ENCODE measurements at regions not wholly inside any gene's neighbourhood (a gene's known extent, or its start where the extent isn't known, plus 50 kb on each side); places are given as distances from the start of the nearest gene placed in this dataset.
"Not testable (repeated sequence)": the region's sequence is repeated elsewhere in the genome, so short reads cannot be mapped to it uniquely, and the experiment has no call there.

GRCh38 chrX:750812-751211 is 120.2 kb downstream of the SHOX start:
- no peak for DNase-seq (ENCODE audit: low read depth, low spot score)

DNA sequence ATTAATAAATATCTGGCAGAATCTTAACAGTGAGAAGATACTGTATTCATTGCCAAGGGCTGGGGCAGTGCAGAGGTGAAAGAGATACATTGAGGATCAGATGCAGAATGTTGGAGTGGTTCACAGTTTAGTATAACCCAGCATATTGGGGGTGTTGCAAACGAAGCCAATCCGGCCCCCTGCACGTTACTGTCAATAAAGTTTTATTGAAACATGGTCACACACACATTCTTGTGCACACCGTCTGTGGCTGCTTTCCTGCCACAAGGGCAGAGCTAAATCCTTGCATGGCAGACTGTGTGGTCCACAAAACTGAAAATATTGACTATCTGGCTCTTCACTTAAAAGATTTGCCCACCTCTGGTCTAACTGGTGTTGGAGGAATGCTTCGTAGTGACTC is 119.7 kb downstream of the SHOX start:
- DNase-seq (ENCODE audit: low read depth, low spot score): no peak

DNA sequence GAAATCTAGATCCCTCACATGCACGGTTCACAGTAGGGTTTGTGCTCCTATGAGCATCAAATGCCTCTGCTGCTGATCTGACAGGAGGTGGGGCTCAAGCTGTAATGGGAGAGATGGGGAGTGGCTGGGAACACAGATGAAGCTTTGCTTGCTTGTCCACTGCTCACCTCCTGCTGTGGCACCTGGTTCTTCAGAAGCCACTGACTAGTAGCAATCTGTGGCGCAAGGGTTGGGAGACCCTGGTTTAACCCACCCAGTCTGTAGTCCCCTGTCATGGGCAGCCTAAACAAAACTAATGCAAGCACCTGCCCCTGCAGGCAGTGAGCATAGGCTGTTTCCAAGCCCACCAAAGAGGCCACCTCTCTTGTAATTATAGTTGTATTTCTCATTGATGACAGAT is 116.6 kb downstream of the SHOX start:
- no peak for DNase-seq (ENCODE audit: low read depth, low spot score)

DNA sequence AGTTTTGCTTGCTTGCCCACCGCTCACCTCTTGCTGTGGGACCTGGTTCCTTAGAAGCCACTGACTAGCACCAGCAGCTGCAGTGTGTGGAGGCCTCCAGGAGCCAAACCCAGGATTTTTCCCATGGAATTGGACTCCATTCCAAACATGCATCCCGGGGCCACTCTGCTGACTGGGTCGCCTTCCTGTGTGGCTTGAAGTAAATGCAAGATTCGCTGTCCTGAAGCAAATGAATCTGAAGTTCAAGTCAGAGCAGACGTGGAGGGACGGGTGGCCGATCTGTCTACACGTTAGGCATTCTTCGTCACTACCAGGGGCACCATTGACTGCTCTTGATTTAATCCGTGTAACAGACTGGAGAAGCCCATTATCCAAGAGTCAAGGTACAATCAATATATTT is 109.0 kb downstream of the SHOX start:
- no peak for DNase-seq (ENCODE audit: low read depth, low spot score)

DNA sequence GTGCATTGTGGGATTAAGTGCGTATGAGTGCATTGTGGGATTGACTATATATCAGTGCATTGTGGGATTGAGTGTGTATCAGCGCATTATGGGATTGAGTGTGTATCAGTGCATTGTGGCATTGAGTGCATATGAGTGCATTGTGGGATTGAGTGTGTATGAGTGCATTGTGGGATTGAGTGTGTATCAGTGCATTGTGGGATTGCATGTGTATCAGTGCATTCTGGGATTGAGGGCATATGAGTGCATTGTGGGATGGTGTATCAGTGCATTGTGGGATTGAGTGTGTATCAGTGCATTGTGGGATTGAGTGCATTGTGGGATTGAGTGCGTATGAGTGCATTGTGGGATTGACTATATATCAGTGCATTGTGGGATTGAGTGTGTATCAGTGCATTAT is 106.4 kb downstream of the SHOX start:
- DNase-seq (ENCODE audit: low read depth, low spot score): not testable (repeated sequence)

- no peak for DNase-seq (ENCODE audit: low read depth, low spot score)
Measured at GRCh38 chrX:734362-734761, 103.8 kb downstream of the SHOX start.

GRCh38 chrX:733961-734360 is 103.4 kb downstream of the SHOX start:
- no peak for DNase-seq (ENCODE audit: low read depth, low spot score)

- no peak for DNase-seq (ENCODE audit: low read depth, low spot score)
Measured at GRCh38 chrX:729583-730409, 99.2 kb downstream of the SHOX start.

DNA sequence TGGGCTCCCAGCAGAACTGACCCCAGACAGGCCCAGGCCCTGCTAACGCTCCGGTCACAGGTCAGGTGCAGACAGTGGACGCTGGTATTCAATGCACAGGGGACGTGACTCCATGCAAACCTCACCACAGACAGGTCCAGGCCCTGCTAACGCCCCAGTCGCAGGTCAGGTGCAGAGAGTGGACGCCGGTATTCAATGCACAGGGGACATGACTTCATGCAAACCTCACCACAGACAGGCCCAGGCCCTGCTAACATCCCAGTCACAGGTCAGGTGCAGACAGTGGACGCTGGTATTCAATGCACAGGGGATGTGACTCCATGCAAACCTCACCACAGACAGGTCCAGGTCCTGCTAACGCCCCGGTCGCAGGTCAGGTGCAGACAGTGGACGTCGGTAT is 98.5 kb downstream of the SHOX start:
- DNase-seq (ENCODE audit: low read depth, low spot score): not testable (repeated sequence)

DNA sequence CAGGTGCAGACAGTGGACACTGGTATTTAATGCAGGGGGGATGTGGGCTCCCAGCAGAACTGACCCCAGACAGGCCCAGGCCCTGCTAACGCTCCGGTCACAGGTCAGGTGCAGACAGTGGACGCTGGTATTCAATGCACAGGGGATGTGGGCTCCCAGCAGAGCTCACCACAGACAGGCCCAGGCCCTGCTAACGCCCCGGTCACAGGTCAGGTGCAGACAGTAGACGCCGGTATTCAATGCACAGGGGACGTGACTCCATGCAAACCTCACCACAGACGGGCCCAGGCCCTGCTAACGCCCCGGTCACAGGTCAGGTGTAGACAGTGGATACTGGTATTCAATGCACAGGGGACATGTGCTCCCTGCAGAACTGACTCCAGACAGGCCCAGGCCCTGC is 98.0 kb downstream of the SHOX start:
- not testable (repeated sequence) for DNase-seq (ENCODE audit: low read depth, low spot score)

DNA sequence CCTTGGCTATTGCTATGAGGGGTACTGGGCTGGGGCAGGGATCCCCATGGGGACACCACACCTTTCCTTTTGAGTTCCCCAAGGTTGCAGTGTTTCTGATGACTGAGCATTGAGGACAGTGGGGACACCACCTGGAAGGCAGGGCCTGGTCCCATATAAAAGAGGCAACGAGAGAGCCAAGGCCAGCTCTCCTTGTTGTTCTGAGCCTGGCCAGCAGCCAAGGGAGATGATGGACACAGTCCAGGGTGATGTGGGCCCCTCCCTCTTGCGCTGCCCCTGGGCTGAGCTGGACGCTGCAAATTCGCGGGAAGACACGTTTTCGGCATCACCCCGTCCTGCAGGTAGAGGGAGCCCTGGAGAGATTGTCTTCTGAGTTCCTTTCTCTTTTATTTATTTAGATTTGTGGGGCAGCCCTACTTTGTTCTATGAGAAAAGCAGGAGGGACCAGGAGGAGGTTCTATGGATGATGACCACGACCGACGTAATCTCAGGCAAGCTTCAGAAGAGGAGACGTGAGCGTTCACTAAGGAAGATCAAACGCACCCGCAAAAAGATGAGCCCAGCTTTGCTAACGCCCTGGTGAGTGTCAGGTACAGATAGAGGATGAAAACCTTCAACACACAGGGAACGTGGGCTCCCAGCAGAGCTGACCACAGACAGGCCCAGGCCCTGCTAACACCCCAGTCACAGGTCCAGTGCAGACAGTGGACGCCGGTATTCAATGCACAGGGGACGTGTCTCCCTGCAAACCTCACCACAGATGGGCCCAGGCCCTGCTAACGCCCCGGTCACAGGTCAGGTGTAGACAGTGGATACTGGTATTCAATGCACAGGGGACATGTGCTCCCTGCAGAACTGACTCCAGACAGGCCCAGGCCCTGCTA is 97.4 kb downstream of the SHOX start:
- DNase-seq (ENCODE audit: low read depth, low spot score): peak; percentile 80

- DNase-seq (ENCODE audit: low read depth, low spot score): no peak
Measured at GRCh38 chrX:725971-726370, 95.4 kb downstream of the SHOX start.

DNA sequence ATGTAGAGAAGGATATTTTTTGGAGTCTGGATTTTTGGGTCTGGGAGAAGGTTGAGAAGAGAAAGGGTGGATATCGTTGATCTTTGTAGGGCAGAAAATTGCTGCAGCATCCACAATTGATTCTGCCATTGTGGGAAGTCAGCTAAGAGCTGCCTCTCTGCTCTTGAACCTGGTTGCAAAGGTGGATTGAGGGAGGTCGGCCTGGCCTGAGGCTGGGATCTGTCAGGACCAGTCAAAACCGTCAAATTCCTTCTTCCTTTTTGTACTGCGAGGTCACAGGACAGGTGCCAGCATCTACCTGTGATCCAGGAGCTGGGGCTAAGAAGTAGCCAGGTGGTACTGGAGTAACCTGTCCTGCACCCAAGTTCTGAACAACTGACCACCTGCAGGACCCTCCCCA is 93.7 kb downstream of the SHOX start:
- DNase-seq (ENCODE audit: low read depth, low spot score): no peak

DNA sequence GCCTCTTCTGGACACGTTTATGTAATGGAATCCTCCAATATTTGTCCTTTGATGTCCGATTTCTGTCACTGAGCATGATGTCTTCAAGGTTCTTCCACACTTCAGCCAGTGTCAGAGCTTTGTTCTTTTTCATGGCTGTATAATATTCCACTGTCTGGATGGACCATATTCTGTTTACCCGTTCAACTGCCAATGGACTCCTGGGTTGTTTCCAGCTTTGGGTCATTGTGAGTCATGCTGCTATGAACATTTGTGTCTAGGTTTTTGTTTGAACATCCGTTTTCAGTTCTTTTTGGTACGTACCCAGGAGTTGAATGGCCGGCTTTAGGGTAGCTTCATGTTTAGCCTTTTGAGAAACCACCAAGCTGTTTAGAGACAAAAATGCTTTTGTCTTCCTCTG is 93.2 kb downstream of the SHOX start:
- DNase-seq (ENCODE audit: low read depth, low spot score): no peak

DNA sequence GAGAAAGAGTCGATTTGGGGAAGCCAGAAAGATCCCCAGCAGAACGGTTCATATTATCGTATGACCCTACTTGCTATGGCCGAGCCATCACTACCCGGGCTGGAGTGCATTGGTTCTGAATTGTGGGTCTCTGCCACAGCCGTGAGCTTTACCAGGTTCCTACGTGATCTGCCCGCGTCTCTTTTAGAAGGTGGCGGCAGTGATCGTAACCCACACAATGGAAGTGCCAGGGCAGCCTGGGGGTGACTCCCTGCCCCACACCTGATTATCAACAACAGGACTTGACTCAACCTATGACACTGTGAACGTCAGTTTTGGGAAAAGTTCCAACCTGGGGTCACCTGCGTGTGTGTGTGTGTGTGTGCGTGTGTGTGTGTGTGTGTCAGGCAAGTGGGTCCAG is 90.8 kb downstream of the SHOX start:
- no peak for DNase-seq (ENCODE audit: low read depth, low spot score)

- DNase-seq (ENCODE audit: low read depth, low spot score): no peak
Measured at GRCh38 chrX:720825-721224, 90.2 kb downstream of the SHOX start.

- no peak for DNase-seq (ENCODE audit: low read depth, low spot score)
Measured at GRCh38 chrX:720250-720649, 89.7 kb downstream of the SHOX start.

DNA sequence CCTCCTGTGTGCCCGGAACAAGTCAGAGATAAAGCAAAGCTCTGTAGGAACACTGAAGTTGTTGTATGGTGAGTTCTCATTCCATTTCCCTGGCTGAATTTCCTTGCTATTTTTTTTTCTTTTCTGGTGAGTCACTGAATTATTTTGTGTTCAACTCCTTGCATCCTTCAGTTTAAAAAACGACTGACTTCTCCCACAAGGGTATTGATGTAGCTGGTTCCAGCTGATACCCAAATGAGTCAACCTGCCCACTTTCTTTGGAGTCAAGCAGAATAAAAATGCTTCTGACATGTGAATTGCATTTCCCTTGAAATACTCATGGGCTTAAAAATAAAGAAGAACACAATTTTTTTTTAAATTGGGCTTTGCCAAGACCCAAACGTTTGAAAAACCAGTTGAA is 85.5 kb downstream of the SHOX start:
- no peak for DNase-seq (ENCODE audit: low read depth, low spot score)

DNA sequence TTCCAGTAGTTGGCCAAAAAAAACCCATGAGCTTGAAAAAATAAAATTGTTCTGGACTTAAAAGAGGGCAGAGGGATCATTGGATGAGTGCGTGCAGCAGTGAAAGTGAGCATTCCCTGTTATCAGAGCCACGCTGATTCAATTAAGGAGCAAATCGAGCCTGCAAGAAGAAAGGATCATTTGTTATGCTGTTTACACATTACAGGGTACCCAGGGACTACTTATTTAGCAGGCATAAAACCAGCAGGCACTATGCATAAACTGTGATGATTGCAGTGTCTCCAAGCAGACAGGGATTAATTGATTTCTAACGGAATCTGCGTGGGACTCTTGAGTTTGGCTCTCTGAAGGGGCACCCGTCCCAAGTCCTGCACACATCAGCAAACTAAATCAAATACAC is 83.5 kb downstream of the SHOX start:
- DNase-seq (ENCODE audit: low read depth, low spot score): no peak
